GM21447 (cell line): ENCODE measurements at regions not wholly inside any gene's neighbourhood (a gene's known extent, or its start where the extent isn't known, plus 50 kb on each side); places are given as distances from the start of the nearest gene placed in this dataset.
"Not testable (repeated sequence)": the region's sequence is repeated elsewhere in the genome, so short reads cannot be mapped to it uniquely, and the experiment has no call there.

ENCODE experiments used
- ATAC-seq: cut with Tn5 transposase; IDR thresholded peaks from one replicate; pipeline ENCODE4 v1.9.1; 2021; ENCODE audit not compliant: unreplicated experiment

DNA sequence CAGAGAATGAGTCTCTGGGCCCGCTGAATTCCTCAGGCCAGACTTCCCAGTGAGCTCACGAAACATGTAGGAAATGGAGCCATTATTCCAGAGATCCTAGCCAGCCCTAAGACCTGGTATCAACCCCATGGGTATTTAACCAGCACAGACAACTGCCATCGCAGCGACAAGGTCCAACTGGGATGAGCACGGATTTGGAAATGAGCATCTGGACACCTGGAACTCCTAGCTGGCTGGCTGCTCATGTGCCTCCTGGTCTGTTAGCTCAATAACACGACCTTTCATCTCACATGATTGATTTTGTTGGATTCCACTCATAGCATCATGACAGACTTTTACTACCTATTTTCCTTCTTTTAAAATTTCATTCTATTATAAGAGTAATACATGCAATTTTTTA lies 51.0 kb downstream of the POU3F3 start:
- no peak for ATAC-seq

DNA sequence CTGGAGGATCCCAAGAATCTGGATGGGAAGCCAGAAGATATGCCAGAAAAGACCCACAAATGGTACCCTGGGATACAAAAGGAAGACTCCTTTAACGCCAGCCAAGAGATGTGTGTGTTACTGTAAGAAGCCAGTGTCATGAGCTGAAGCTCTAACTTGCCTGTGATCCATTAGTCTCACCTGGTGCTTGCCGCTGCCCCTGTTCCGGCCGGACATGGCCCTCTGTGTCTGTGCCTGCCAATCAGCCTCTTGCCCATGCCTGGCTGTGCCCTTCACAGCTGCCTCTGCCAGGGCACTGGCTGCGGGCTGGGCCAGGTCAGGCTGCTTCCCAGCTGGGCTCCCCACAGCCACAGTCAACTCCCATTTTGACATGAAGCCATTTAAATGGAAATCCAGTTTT lies 55.4 kb downstream of the POU3F3 start:
- no peak for ATAC-seq

DNA sequence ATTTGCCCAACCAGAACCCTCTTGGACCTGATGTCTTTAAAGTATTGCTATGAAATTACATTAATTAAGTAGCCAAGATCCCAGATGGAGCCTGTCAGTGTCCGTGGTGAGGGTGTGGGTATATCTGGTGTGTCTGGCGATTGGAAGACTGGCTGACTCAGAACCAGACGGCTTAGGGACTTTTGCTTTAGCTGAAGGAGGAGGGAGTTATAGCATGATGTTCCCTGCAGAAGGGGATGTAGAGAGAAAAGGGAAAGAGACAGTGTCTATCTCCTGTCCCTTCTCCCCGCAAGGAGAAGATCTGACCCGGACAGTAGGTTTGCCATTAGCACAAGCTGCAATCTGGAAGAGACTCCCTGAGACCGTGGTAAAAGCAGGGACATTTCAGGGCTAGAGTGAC lies 60.6 kb downstream of the POU3F3 start:
- ATAC-seq = no peak

DNA sequence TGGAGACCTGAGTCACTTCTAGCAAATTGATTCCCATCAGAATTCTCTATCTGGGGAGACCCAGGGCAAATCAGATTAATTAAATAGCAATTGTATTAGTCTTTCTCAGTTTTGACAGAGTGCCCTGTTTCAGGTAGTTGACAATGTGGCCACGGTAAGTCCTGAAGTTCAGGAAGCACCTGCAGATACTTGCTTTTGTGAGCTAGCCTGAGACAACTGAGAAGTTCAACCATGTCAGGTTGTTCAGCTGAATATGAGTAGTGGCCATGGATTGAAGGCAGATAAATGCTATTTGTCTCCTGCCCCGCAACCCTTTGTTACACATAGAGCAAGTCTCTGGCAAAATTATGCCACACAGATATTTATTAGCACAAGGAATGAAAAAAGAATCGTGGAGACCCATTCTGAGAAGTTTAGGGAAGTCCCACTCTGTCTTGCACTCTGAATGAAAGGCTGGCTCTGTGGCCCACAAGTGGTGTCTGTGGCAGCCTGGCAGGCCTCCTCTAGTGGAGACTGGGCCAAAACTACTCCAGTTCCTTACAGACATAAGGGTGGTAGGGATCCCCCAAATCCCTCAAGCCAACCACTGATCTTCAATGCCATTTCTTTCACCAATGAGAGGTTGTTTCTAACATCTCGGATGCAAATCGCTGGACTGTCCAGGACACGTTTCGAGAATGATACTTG lies 61.3 kb downstream of the POU3F3 start:
- ATAC-seq = no peak

DNA sequence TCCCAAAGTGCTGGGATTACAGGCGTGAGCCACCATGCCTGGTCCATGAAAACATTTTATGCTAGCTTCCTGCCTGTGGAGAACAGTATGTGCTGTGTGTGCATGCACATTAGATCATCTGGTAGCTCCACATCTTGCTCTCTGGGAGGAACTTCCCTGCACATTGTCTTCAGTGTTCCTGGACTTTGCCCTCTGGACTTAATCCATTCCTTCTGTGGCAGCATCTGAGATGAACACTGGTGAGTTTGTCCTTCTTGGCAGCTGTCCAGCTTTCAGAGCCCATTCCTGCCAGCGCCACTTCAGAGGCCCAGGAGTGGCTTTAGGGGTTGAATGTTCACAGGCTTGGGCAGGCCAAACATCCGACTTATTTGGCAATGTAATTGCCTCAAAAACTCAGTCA lies 65.2 kb downstream of the POU3F3 start:
- ATAC-seq = no peak

DNA sequence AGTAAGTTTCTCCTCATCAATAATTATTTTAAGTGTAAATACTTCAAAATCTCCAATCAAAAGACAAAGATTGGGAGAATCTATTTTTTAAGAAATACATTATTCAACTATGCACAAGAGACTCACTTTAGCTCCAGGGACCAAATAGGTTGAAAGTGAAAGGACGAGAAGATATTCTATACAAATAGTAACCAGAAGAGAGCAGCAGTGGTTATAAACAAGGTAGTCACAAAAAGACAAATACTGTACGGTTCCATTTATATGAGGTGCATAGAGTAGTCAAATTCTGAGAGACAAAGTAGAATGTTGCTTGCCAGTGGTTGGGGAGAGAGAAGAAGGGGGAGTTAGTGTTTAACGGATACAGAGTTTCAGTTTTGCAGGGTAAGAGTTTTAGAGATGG lies 69.8 kb downstream of the POU3F3 start:
- ATAC-seq = no peak

DNA sequence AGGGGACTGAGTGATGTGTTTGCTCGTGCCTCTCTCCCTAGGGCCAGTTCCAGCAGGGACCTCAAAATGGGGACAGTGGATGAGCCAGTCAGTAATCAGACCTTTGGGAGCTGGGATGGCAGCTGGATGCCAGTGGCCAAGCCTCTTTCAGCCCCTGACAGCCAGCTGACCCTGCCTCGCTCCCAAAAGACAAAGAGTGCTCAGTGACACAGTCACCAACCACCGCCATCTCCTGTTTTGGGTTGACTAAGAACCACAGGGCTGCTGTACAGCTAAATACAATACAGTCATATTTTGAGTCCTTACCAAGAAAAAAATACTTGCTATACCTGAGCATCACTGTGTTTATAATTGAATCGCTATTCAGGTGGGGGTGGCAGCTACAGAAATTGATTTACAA lies 75.7 kb downstream of the POU3F3 start:
- no peak for ATAC-seq

DNA sequence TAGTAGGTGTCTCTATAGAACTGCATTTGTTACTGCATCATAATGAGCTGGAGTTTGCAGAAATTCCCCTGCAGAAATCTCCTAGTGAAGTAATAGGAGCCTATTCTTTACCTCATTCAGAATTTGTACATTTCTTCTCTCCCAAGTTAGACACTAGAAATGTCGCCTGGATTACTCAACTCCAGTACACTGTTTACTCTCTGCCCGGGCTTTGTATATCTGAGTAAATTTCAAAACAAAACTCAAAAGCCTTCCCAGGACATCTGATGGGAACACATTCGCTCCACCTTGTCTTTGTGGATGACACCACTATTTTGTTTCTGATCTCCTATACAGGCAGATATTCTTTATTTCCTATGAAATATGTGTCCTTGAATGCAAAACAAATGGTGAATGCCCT lies 76.8 kb downstream of the POU3F3 start:
- no peak for ATAC-seq

DNA sequence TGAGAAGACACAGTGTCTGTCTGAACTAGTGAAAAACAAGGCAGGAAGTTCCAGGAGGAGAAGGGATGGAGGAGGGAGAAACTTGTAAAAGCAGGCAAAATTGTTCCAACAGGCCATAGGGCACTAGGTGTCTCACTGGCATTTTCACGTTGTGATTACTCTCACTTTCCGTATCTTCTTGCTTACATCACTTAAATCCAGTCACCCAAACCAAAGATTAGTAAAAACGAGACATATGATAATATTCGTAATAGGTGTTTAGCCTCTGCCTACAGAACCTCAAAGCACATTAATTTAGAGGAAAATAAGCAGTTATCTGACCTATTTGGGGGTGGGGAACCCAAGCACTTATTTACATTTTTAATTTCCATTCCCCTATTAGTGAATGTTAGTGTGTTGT lies 78.3 kb downstream of the POU3F3 start:
- ATAC-seq = no peak

DNA sequence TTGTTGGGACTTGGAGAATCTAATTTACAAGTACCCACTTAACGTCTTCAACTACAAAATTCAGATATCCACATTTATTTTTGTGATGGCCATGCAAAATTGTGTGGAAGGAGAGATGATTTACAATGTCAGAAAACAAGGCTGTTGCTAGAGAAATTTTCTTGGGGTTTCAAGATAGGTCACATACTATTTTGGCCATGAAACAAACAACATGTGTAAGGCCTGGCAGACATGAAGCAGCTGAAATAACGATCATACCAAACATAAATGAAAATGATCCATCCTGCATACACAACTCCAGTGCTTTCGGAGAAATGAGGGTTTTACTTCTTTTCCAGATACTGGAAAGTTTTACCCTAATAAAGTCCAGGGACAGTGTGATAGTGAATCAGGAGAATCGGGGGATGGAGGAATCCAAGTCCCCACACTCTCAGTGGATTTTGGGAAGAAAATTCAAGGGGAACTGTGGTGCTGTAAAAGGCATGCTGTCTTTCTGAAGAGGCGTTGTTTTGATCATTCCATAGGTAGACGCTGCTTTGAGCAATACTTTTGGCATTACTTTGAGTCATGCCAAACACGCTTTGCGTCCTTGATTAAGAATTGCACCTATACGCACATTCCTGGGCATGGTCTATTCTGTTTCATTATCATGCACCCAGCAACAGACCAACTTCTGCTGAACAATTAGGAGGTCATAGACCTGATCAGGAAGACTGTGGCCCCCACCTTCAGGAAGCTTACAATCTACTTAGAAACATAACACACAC lies 79.4 kb downstream of the POU3F3 start:
- ATAC-seq = no peak

DNA sequence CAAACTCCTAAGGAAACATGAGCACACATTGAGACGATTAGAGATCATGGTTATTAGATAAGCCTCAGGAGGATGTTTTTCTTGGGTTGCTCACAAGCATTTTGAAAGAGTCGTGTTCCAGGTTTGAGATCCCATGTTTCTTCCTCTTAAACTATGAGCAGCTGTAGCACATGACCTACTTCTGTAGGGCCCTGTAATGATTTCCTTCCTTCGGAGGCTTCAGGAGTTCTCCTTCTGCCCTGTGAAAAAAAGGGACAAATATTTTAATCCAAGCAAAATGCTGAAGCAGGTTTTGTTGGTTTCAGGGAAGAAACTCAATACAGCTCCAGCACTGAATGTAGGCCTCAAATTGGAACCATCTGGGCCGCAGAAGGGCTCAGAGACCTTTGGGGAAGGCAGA lies 82.6 kb downstream of the POU3F3 start:
- no peak for ATAC-seq

DNA sequence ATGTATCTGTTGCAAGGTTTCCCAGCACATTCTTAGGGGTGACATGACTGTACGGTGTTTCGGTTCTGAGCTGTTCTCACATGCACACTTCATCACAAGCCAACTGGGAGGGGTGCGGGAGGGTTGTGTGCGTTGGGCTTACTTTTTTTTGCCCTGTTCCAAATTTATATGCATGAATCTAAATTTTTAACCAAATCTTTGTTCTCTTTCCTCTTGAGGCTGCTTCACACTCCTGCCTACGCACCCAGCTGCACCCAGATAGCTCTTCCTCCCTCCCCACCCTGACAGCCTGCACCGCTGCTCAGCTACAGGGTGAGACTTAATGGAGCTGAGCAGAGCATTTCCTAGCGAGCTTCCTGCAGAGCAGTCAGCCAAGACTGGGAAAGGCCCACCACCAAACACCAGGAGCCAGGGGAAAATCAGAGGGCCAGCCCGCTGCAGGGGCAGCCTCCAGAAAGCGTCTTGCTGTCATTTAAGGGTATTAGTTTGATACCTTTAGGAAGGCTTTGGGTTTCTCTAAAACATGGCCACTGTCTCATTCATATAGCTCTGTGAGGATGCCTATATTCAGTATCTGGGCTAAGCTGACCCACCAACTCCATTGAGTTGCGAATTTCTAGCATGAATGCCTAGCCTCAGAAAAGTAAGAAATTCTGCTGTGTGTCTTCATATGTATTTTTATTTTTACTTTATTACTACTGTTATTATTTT lies 84.5 kb downstream of the POU3F3 start:
- peak; percentile 87 for ATAC-seq

DNA sequence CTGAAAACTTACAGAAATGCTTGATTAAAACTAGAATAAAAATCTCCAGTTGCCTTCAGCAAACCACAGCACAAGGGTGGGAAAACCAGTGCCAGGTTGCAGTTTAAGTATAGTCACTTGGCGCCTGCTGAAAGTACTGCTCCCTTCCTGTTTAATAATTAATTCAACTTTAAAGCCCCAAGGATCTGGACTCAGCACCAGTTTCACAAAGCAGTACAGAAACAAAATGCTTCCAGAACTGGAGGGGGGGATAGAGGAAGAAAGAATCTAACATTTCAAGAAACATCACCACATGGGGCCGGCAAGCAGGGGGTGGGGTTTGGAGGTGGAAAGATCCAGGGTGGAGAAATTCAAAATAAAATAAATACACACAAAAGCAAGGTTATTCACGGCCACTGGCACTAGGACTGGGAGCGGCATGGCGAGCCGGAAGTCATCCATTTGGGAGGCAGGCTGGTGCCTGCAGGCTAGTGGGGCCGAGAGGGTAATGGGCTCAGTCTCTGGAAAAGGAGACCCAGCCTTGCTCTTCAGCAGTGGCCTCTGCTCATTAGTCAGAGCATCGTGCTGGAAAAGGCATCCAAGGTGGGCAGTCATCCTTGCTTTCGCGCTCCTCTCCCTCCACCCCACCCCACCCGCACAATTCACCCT lies 85.8 kb downstream of the POU3F3 start:
- ATAC-seq = no peak

DNA sequence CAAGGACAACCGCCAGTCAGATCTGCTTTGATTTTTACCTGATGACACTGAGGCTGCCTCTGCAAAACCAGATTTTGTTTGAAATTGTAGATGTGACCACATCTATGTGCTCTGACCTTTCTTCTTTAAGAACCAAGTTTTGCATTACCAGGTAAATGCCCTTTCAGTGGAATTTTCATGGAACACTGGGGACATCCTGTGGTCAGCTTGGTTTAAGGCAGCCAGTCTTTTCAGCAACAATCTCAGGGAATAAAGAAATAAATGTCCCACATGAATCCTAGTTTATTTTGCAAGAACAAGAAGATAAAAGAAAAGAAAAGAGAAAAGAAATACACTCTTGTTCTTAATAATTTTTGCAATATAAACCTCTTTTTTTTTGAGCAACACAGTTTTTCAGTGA lies 90.6 kb downstream of the POU3F3 start:
- no peak for ATAC-seq

DNA sequence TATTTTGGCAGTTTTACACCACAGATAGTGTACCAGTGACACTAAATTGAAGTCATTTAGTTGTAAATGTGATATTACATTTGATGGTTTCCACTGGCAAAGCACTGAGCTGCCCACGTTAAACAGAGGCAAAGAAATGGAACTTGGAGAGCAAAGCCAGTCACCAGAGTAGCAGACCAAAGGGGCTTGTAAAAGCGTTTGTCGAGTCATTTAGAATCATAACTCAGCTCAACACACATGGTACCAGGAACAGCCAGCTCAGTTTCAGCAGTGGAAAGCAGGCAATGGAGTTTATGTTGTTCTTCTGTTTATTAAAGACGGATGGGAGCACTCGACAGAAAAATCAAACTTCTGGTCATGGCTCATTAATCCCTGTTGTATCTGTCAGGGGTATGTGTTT lies 91.2 kb downstream of the POU3F3 start:
- no peak for ATAC-seq

DNA sequence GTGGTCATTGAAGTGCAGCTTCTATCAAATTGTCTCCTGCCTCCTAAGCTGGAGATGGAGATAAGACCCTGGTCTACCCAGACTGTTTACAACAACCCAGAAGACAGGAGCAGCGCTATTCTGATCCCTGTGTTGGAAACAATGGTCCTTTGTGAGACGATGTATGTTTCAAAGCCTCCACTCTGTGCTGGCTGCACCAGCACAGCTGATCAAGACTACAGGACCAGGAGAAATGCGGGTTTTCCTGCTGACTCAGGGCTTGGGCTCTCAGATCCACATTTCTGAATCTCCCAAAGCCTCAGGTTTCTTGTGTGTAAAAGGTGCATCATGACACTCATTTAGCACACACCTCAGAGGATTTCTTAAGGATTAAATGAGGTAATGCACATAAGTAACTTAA lies 92.0 kb downstream of the POU3F3 start:
- no peak for ATAC-seq

DNA sequence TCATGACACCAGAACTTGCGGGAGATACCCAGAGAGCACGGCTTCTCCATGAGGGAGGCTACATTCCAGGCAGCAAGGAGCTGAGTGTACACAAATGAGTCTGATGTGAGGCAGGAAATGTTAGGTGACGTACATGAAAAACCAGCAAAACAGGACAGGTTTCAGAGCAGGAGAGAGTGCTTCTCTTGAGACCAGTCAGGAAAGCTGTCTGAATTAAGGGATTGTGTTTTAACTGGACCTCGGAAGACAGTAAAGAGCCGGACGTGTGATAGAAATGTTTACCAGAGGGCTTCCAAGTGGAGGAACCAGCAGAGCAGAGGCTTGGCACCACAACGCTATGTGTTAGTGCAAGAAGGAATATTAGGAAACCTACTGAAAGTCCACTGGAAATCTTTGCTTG lies 90.4 kb upstream of the MRPS9 start:
- not testable (repeated sequence) for ATAC-seq

DNA sequence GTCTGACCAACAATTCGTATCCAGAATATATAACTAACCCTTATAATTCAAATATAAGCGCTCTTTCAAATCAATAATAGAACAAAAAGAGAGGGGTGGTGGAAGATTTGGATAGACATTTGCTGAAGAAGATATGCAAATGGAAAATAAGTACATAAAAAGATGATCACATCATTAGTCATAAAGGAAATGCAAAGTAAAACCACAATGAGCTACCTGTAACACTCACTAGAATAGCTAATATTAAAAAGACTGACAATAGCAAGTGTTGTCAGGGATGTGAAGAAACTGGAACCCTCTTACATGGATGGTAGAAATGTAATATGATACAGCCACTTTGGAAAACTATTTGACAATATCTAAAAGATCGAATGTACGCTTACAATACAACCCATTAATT lies 84.9 kb upstream of the MRPS9 start:
- no peak for ATAC-seq

DNA sequence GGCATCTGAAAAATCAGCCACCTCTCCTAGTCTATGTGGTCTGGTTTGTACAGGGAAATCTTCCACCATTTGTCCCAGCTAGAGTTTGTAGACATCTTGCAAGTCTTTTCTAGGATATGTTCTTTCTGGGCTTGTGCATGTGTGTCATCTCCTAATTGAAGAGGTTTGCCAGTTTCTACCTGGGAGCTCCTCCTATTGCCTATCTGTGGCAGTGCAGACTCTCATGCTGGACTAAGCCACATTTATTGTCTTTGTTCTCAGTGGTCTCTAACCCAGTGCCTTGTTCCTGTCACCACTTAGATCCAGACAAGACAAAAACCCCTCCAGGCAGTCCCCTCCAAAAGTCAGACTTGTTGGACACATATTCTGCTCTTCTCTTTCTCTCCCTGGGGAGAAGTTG lies 72.0 kb upstream of the MRPS9 start:
- ATAC-seq = no peak

DNA sequence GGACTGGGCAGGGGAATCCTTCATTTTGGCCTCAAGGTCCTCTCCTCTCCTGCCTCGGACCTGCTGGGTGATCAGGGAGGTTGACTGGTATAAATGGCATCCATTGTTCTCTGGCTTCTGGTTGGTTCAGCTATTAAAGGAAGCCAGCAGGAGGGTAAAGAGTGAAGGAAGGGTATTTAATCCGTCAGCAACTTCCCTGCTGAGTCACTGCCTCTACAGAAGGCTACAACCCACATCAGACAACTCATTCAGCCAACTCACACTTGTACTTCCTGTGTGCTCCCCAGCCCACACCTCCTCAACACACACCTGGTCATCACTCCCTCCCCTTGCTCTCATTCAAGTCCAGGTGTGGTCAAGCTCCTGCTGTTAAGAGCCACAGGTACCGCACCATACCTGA lies 68.3 kb upstream of the MRPS9 start:
- no peak for ATAC-seq

DNA sequence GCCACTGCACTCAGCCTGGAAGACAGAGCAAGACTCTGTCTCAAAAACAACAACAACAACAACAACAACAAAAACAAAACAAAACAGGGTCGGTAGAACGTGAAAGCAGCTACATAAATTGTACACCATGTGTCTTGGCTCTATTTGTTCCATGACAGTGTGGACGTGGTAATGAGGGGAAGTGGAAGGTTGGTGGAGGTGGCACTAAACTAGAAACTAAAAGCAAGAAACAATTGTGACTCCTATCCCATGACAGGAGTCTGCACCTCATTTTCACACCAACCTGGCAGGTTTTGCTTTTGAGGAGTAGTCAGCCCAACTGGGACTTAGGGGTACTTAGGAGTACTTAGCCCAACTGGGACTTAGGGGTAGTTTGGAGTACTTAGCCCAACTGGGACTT lies 62.5 kb upstream of the MRPS9 start:
- ATAC-seq = no peak

DNA sequence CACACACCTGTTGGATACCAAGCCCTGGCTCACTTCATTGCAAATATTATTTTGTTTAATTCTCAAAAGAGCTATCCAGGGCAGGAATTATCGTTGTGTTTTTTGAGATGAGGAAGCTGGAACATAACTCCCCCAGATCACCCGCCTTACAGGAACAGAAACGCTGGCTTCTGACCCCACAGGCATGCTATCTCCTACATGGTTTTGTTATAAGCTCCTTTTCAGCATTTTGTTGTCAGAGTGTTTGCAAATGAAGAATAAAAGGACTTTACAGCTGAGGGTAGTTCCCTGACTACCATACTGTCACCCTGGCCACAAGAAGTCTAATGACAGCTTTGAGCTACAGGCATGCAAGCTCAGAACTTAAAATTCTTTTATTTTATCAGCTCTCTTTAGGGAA lies 62.0 kb upstream of the MRPS9 start:
- no peak for ATAC-seq
